ENCODE measurements at regions not wholly inside any gene's neighbourhood (a gene's known extent, or its start where the extent isn't known, plus 50 kb on each side); places are given as distances from the start of the nearest gene placed in this dataset.

DNA sequence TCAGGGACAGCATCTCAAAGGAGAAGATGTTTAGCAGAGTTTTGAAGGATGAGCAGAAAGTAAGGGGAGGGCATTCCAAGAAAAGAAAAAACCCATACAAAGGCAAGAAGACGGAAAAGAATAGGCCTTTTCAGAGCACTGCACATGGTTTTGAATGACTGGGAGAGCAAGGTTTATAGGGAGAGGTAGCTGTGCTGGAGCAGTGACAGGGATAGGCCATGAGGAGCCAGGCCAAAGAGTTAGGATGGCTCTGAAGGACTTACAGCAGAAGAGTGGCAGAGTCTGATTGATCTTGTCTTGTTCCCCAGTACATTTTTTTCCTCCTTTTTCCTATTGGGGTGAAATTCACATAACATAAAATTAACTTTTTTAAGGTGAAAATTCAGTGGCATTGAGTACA, 55.8 kb upstream of the PAK1 start:
- Histone ChIP-seq H3K9me3 (ENCODE audit: control insufficient read depth in 4 of 4, low read length in 3 of 4) (no peaks in the 10 kb centered on the region), H3K4me3 (ENCODE audit: low read depth in 1 of 3, low read length in 3 of 3) (no peak overlapping the region), H3K4me1 (ENCODE audit: control insufficient read depth in 4 of 4, insufficient read depth in 4 of 4, low read length in 3 of 4) (no peaks in the 10 kb centered on the region), H3K36me3 (ENCODE audit: control insufficient read depth in 4 of 4, insufficient read depth in 3 of 4, low read depth in 1 of 4, low read length in 3 of 4) (no peaks in the 10 kb centered on the region), H3K27ac (ENCODE audit: low read depth in 1 of 2, low read length in 2 of 2) (no peak overlapping the region), H3K27me3 (ENCODE audit: control insufficient read depth in 4 of 4, insufficient read depth in 4 of 4, low read length in 3 of 4) (no peaks in the 10 kb centered on the region), H3K9ac (ENCODE audit: low read depth in 1 of 2, low read length in 2 of 2) (no peak overlapping the region)
- TF ChIP-seq, protein P1, sequence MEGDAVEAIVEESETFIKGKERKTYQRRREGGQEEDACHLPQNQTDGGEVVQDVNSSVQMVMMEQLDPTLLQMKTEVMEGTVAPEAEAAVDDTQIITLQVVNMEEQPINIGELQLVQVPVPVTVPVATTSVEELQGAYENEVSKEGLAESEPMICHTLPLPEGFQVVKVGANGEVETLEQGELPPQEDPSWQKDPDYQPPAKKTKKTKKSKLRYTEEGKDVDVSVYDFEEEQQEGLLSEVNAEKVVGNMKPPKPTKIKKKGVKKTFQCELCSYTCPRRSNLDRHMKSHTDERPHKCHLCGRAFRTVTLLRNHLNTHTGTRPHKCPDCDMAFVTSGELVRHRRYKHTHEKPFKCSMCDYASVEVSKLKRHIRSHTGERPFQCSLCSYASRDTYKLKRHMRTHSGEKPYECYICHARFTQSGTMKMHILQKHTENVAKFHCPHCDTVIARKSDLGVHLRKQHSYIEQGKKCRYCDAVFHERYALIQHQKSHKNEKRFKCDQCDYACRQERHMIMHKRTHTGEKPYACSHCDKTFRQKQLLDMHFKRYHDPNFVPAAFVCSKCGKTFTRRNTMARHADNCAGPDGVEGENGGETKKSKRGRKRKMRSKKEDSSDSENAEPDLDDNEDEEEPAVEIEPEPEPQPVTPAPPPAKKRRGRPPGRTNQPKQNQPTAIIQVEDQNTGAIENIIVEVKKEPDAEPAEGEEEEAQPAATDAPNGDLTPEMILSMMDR (IDR thresholded peaks at IDR 0.05; ENCODE audit: low read depth, low read length, missing input control), result no peak
- no peak for TF ChIP-seq FOXA2 (IDR thresholded peaks at IDR 0.05)
- TF ChIP-seq NR2F2 (IDR thresholded peaks at IDR 0.05), result no peak
- TF ChIP-seq HNF4A (conservative IDR thresholded peaks at IDR 0.05), result no peak
- no peak for TF ChIP-seq GABPA (IDR thresholded peaks at IDR 0.05 in 1 of 2, conservative IDR thresholded peaks at IDR 0.05 in 1 of 2)
- TF ChIP-seq, protein P2, sequence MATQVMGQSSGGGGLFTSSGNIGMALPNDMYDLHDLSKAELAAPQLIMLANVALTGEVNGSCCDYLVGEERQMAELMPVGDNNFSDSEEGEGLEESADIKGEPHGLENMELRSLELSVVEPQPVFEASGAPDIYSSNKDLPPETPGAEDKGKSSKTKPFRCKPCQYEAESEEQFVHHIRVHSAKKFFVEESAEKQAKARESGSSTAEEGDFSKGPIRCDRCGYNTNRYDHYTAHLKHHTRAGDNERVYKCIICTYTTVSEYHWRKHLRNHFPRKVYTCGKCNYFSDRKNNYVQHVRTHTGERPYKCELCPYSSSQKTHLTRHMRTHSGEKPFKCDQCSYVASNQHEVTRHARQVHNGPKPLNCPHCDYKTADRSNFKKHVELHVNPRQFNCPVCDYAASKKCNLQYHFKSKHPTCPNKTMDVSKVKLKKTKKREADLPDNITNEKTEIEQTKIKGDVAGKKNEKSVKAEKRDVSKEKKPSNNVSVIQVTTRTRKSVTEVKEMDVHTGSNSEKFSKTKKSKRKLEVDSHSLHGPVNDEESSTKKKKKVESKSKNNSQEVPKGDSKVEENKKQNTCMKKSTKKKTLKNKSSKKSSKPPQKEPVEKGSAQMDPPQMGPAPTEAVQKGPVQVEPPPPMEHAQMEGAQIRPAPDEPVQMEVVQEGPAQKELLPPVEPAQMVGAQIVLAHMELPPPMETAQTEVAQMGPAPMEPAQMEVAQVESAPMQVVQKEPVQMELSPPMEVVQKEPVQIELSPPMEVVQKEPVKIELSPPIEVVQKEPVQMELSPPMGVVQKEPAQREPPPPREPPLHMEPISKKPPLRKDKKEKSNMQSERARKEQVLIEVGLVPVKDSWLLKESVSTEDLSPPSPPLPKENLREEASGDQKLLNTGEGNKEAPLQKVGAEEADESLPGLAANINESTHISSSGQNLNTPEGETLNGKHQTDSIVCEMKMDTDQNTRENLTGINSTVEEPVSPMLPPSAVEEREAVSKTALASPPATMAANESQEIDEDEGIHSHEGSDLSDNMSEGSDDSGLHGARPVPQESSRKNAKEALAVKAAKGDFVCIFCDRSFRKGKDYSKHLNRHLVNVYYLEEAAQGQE (IDR thresholded peaks at IDR 0.05), result no peak
- TF ChIP-seq FOXA1 (IDR thresholded peaks at IDR 0.05), result no peak
- TF ChIP-seq EGR1 (IDR thresholded peaks at IDR 0.05; ENCODE audit: low read depth in 2 of 2), result no peak
- TF ChIP-seq, protein P3, sequence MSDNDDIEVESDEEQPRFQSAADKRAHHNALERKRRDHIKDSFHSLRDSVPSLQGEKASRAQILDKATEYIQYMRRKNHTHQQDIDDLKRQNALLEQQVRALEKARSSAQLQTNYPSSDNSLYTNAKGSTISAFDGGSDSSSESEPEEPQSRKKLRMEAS (IDR thresholded peaks at IDR 0.05), result no peak
- TF ChIP-seq RAD21 (IDR thresholded peaks at IDR 0.05), result no peak
- TF ChIP-seq HNF4G (IDR thresholded peaks at IDR 0.05), result no peak
- TF ChIP-seq TAF1 (conservative IDR thresholded peaks at IDR 0.05), result no peak
- TF ChIP-seq, protein P4, sequence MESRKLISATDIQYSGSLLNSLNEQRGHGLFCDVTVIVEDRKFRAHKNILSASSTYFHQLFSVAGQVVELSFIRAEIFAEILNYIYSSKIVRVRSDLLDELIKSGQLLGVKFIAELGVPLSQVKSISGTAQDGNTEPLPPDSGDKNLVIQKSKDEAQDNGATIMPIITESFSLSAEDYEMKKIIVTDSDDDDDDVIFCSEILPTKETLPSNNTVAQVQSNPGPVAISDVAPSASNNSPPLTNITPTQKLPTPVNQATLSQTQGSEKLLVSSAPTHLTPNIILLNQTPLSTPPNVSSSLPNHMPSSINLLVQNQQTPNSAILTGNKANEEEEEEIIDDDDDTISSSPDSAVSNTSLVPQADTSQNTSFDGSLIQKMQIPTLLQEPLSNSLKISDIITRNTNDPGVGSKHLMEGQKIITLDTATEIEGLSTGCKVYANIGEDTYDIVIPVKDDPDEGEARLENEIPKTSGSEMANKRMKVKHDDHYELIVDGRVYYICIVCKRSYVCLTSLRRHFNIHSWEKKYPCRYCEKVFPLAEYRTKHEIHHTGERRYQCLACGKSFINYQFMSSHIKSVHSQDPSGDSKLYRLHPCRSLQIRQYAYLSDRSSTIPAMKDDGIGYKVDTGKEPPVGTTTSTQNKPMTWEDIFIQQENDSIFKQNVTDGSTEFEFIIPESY (IDR thresholded peaks at IDR 0.05), result no peak
- TF ChIP-seq JUND (IDR thresholded peaks at IDR 0.05), result no peak
- no peak for TF ChIP-seq RXRA (IDR thresholded peaks at IDR 0.05)
- no peak for TF ChIP-seq YY1 (IDR thresholded peaks at IDR 0.05)
- TF ChIP-seq, protein P5, sequence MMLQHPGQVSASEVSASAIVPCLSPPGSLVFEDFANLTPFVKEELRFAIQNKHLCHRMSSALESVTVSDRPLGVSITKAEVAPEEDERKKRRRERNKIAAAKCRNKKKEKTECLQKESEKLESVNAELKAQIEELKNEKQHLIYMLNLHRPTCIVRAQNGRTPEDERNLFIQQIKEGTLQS (IDR thresholded peaks at IDR 0.05), result no peak
- no peak for TF ChIP-seq SP1 (IDR thresholded peaks at IDR 0.05)
- no peak for DNase-seq (ENCODE audit: low spot score)
- 98% methylated on average over 1 of the region's 1 CpG for WGBS
